ENCODE measurements at regions not wholly inside any gene's neighbourhood (a gene's known extent, or its start where the extent isn't known, plus 50 kb on each side); places are given as distances from the start of the nearest gene placed in this dataset.

GRCh38 chr12:3944620-3945019, 71.4 kb upstream of the PARP11 start:
- Histone ChIP-seq H3K36me3 (ENCODE audit: insufficient read depth, low read length, poor library complexity, severe bottlenecking) (no peaks in the 10 kb centered on the region), H3K4me3 (ENCODE audit: low read depth, low read length, poor library complexity, severe bottlenecking) (no peak overlapping the region), H3K27me3 (replicated peaks; ENCODE audit: insufficient read depth, low read depth, low read length, poor library complexity) (no peaks in the 10 kb centered on the region), H3K4me1 (ENCODE audit: insufficient read depth, low read length, poor library complexity, severe bottlenecking) (no peaks in the 10 kb centered on the region), H3K27ac (ENCODE audit: low read depth, low read length, poor library complexity, severe bottlenecking) (no peak overlapping the region), H3K9me3 (ENCODE audit: low read depth, low read length, poor library complexity, severe bottlenecking) (no peaks in the 10 kb centered on the region)
- ChIA-PET CTCF (no interaction called here), POLR2A (ENCODE audit: low non-redundant PET) (no interaction called here)
- no peak for DNase-seq (ENCODE audit: low spot score)
- TF ChIP-seq CTCF (conservative IDR thresholded peaks at IDR 0.05; ENCODE audit: low read depth, low read length) (no peak), EZH2 (IDR thresholded peaks at IDR 0.05; ENCODE audit: borderline replicate concordance, low read depth, low read length, poor library complexity, severe bottlenecking) (no peak)
- BruUV-seq (replicated peaks), result no TSS peak
- intact Hi-C loops (cut with micrococcal nuclease; ENCODE audit: unreplicated experiment), result no loop called here

DNA sequence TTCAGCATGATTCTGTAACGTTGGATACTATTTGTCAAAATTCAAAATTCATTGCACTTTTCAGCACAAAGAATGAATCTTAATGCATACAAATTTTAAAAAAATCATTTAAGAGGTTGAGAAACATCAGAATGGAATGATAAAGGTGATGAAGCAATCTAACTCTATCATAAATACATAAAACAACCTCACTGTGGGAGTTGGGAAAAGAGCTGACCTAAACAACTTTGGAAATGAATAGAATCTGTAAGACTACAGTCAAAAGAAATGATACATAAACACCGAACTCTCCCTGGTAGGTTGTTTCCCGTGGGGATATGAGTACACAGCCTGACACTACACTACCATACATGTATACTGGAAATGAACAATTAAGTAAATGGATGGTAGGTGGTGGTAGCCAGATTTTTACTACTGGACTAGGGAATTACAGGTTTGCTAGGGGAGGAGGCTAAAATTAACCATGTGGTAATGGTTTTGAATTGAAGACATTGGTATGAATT, 64.9 kb upstream of the PARP11 start:
- CTCF ChIA-PET, result no interaction called here
- H3K9me3 ChIP-seq (ENCODE audit: low read depth, low read length, poor library complexity, severe bottlenecking), result no peaks in the 10 kb centered on the region
- H3K36me3 ChIP-seq (ENCODE audit: insufficient read depth, low read length, poor library complexity, severe bottlenecking), result no peaks in the 10 kb centered on the region
- no TSS peak for BruUV-seq (replicated peaks)
- H3K27ac ChIP-seq (ENCODE audit: low read depth, low read length, poor library complexity, severe bottlenecking), result no peak overlapping the region
- intact Hi-C loops (cut with micrococcal nuclease; ENCODE audit: unreplicated experiment), result no loop called here
- POLR2A ChIA-PET (ENCODE audit: low non-redundant PET), result no interaction called here
- no peaks in the 10 kb centered on the region for H3K4me1 ChIP-seq (ENCODE audit: insufficient read depth, low read length, poor library complexity, severe bottlenecking)
- no peak for DNase-seq (ENCODE audit: low spot score)
- no peak for TF ChIP-seq EZH2 (IDR thresholded peaks at IDR 0.05; ENCODE audit: borderline replicate concordance, low read depth, low read length, poor library complexity, severe bottlenecking)
- no peak for TF ChIP-seq CTCF (conservative IDR thresholded peaks at IDR 0.05; ENCODE audit: low read depth, low read length)
- H3K27me3 ChIP-seq (replicated peaks; ENCODE audit: insufficient read depth, low read depth, low read length, poor library complexity), result no peaks in the 10 kb centered on the region
- no peak overlapping the region for H3K4me3 ChIP-seq (ENCODE audit: low read depth, low read length, poor library complexity, severe bottlenecking)

DNA sequence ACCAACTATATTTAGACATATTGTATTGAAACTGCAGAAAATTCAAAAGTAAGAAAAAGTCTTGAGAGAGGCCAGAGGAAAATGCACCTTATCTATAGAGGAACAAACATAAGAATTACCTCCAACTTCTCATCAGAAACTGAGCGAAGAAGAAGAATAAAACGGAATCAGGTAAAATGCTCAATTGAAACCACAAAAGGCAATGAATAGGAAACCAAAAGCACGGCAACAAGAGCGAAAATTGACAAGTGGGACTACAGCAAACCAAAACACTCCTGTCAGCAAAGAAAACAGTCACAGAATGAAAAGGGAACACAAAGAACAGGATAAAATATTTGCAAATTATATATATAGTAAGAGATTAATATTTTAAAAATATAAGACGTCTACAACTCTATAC, 61.9 kb upstream of the PARP11 start:
- H3K27me3 ChIP-seq (replicated peaks; ENCODE audit: insufficient read depth, low read depth, low read length, poor library complexity), result no peaks in the 10 kb centered on the region
- intact Hi-C loops (cut with micrococcal nuclease; ENCODE audit: unreplicated experiment), result no loop called here
- H3K27ac ChIP-seq (ENCODE audit: low read depth, low read length, poor library complexity, severe bottlenecking), result no peak overlapping the region
- no peaks in the 10 kb centered on the region for H3K36me3 ChIP-seq (ENCODE audit: insufficient read depth, low read length, poor library complexity, severe bottlenecking)
- ChIA-PET POLR2A (ENCODE audit: low non-redundant PET) (no interaction called here), CTCF (no interaction called here)
- no TSS peak for BruUV-seq (replicated peaks)
- no peaks in the 10 kb centered on the region for H3K4me1 ChIP-seq (ENCODE audit: insufficient read depth, low read length, poor library complexity, severe bottlenecking)
- TF ChIP-seq EZH2 (IDR thresholded peaks at IDR 0.05; ENCODE audit: borderline replicate concordance, low read depth, low read length, poor library complexity, severe bottlenecking) (no peak), CTCF (conservative IDR thresholded peaks at IDR 0.05; ENCODE audit: low read depth, low read length) (no peak)
- no peak for DNase-seq (ENCODE audit: low spot score)
- H3K9me3 ChIP-seq (ENCODE audit: low read depth, low read length, poor library complexity, severe bottlenecking), result no peaks in the 10 kb centered on the region
- H3K4me3 ChIP-seq (ENCODE audit: low read depth, low read length, poor library complexity, severe bottlenecking), result no peak overlapping the region

Measured in A673 (cell line).